ENCODE measurements at regions not wholly inside any gene's neighbourhood (a gene's known extent, or its start where the extent isn't known, plus 50 kb on each side); places are given as distances from the start of the nearest gene placed in this dataset.

GRCh38 chr14:106037380-106037779 is 511.0 kb downstream of the TMEM121 start:
- Histone ChIP-seq H2AFZ (ENCODE audit: low read depth, low read length) (no peak overlapping the region), H4K20me1 (replicated peaks; ENCODE audit: control insufficient read depth, extremely low read depth, insufficient read depth, low read length) (no peaks in the 10 kb centered on the region), H3K9ac (replicated peaks; ENCODE audit: extremely low read depth, insufficient read depth, low read length) (no peak overlapping the region), H3K4me2 (ENCODE audit: insufficient read depth, low read length) (no peak overlapping the region), H3K79me2 (ENCODE audit: control insufficient read depth, insufficient read depth, low read length) (no peaks in the 10 kb centered on the region), H3K4me1 (ENCODE audit: control insufficient read depth, extremely low read depth, insufficient read depth, low read length) (no peaks in the 10 kb centered on the region), H3K36me3 (ENCODE audit: control insufficient read depth in 2 of 2, extremely low read depth in 1 of 2, insufficient read depth in 2 of 2, low read length in 2 of 2) (no peaks in the 10 kb centered on the region), H3K27me3 (ENCODE audit: control insufficient read depth in 2 of 2, insufficient read depth in 2 of 2, low read length in 2 of 2) (no peaks in the 10 kb centered on the region), H3K27ac (ENCODE audit: insufficient read depth, low read depth, low read length) (no peak overlapping the region), H3K4me3 (replicated peaks in 1 of 3; ENCODE audit: insufficient read depth in 1 of 3, low read depth in 1 of 3, low read length in 3 of 3) (no peak overlapping the region), H3K9me3 (replicated peaks; ENCODE audit: control insufficient read depth, insufficient read depth, low read length) (peaks cover 4% of the 10 kb centered on the region), H3K9me1 (replicated peaks; ENCODE audit: control insufficient read depth, extremely low read depth, insufficient read depth, low read length) (no peaks in the 10 kb centered on the region)
- no peak for FAIRE-seq
- ChIA-PET POLR2A (no interaction called here), CTCF (no interaction called here)
- dilution Hi-C loops (cut with MboI; ENCODE audit: extremely low pct_ligation_motif_present, low sequenced_read_pairs) (no loop called here), intact Hi-C loops (cut with micrococcal nuclease) (no loop called here)
- BruUV-seq (replicated peaks) = no TSS peak
- DNase-seq (ENCODE audit: low read depth, low spot score) = no peak
- no peak for TF ChIP-seq MYC (IDR thresholded peaks at IDR 0.05; ENCODE audit: low read depth, low read length)
- TF ChIP-seq POLR2AphosphoS5 (IDR thresholded peaks at IDR 0.05; ENCODE audit: insufficient read depth, low read depth, low read length) = no peak
- no peak for TF ChIP-seq CTCF (IDR thresholded peaks at IDR 0.05; ENCODE audit: extremely low read depth in 1 of 2, insufficient read depth in 1 of 2, low read depth in 1 of 2, low read length in 2 of 2)
- TF ChIP-seq EZH2 (IDR thresholded peaks at IDR 0.05; ENCODE audit: borderline replicate concordance, low read depth, low read length, severe bottlenecking) = no peak
- no peak for TF ChIP-seq JUN (IDR thresholded peaks at IDR 0.05; ENCODE audit: borderline replicate concordance, insufficient read depth, insufficient read length, low read depth)
- TF ChIP-seq POLR2A (IDR thresholded peaks at IDR 0.05; ENCODE audit: low read depth, low read length) = no peak
- TF ChIP-seq MAX (IDR thresholded peaks at IDR 0.05; ENCODE audit: insufficient read depth, insufficient read length) = no peak
- TF ChIP-seq FOS (IDR thresholded peaks at IDR 0.05; ENCODE audit: borderline replicate concordance, insufficient read depth, low read length) = no peak
- TF ChIP-seq GATA2 (IDR thresholded peaks at IDR 0.05; ENCODE audit: insufficient read depth, insufficient read length, low read depth, low read length) = no peak

Data from endothelial cell of umbilical vein (primary cell).